BLaER1 treated with 17β-estradiol and CSF1 and Interleukin-3, amounts not matched to agents 10 nM and 100 nM (cell line): ENCODE measurements at regions not wholly inside any gene's neighbourhood (a gene's known extent, or its start where the extent isn't known, plus 50 kb on each side); places are given as distances from the start of the nearest gene placed in this dataset.
A peak's percentile ranks its signal among the peaks of the same experiment; 100 is the strongest.

Experiments used
- H3K27ac ChIP-seq, 11 experiments: shearing (Covaris generic); formaldehyde crosslinking; 2 replicates each; pipeline ENCODE4 v1.8.1; 2022
- H3K27me3 ChIP-seq, 11 experiments: shearing (Covaris generic); formaldehyde crosslinking; 2 replicates each; pipeline ENCODE4 v1.8.1; 2022
- H3K36me3 ChIP-seq, 11 experiments: shearing (Covaris generic); formaldehyde crosslinking; 2 replicates each; pipeline ENCODE4 v1.8.1; 2022
- H3K4me1 ChIP-seq, 10 experiments: shearing (Covaris generic); formaldehyde crosslinking; 2 replicates each; pipeline ENCODE4 v1.8.1; 2022
- H3K4me2 ChIP-seq, 11 experiments: shearing (Covaris generic); formaldehyde crosslinking; 2 replicates each; pipeline ENCODE4 v1.8.1; 2022
- H3K4me3 ChIP-seq, 10 experiments: shearing (Covaris generic); formaldehyde crosslinking; 2 replicates each; pipeline ENCODE4 v1.8.1; 2022
- H3K9ac ChIP-seq, 11 experiments: shearing (Covaris generic); formaldehyde crosslinking; 2 replicates each; pipeline ENCODE4 v1.8.1; 2022
- H3K9me3 ChIP-seq, 11 experiments: shearing (Covaris generic); formaldehyde crosslinking; replicated peaks in 1 of 11; 2 replicates each; pipeline ENCODE4 v1.8.1; 2022
- H4K20me1 ChIP-seq, 11 experiments: shearing (Covaris generic); formaldehyde crosslinking; 2 replicates each; pipeline ENCODE4 v1.8.1; 2022
- Cebpa-rat ChIP-seq, 11 experiments: shearing (Covaris generic); IDR thresholded peaks; 2 replicates each; pipeline ENCODE4 v1.8.1; 2022

DNA sequence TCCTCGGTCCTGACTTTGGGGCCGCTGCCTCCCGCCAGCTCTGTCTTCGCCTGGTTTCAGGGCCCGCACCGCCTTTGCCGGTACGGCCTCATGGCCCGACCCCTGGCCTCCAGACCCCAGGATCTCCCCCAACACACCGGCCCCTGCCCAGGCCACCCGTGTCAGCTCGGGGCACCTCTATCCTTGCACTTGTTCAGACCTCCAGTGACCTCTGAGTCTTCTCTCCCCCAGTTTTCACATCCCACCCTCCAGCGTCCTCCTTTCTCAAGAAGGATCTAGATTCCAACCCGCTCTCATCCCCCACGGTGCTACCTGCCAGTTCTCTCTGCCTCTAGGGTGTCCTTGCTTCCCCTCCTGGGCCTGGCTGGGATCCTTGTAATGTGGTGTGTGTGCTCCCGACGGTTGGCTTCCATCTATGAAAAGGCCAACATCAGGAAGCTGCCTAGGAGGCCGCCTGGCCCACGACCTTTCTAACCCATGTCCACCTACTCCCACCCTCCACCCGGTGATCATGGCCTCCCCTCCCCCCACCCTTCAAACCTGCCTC lies 61.1 kb downstream of the SPATA31C2 start:
- Histone ChIP-seq H3K4me1 (peaks cover 5 to 13% (median 9%) of the 10 kb centered on the region in 10 experiments; a peak in 17 of 20 replicates), H3K4me2 (peak overlapping the region; percentile 87 to 100 (median 92)), H3K27me3 (peaks cover 0 to 17% (median 0%) of the 10 kb centered on the region in 11 experiments; a peak in 7 of 22 replicates), H3K9ac (peak overlapping the region in 7 of 11 experiments; percentile 61 to 76 (median 71); a peak in 9 of 22 replicates), H4K20me1 (no peaks in the 10 kb centered on the region), H3K36me3 (no peaks in the 10 kb centered on the region), H3K9me3 (peaks cover 0 to 5% (median 0%) of the 10 kb centered on the region in 11 experiments; a peak in 1 of 22 replicates), H3K27ac (no peak overlapping the region), H3K4me3 (peak overlapping the region; percentile 56 to 74 (median 66); a peak in 16 of 20 replicates)
- no peak for TF ChIP-seq Cebpa-rat (IDR thresholded peaks at IDR 0.05)

DNA sequence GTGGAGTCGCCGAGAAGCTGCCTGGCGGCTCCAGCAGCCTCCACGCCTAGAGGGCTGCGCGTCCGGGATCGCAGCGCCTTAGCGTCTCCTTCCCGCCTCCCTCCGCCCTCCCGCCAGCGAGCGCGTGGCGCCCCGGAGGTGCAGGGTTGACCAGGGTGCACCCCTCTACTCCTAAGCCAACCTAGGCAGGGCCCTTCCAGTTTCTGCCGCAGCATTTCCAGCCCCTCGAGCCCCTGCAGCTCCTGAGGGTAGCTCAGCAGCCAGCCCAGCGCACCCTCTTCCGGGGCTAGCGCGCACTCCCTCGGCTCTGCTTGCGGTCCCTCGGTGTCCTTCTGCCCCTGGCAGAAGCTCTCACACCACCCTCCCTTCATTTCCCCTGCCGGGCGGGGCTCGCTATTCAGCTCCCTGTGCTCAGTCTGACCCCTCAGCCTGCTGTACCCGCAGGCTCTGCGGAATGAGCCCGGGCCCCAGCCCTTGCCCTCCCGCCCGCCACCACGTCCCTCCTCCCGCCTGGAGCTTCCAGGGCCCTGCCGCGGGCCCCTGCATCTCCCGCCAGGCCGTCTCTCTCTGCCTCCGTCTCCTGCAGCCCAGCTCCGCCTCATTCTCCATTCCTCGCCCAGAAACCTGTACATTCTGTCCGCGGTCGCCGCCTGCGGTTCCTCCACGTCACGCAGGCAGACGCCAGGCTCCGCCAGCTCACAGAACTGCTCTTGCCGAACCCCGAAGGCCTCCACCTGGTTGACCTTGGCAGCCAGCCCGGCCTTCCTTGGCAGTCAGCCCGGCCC lies 61.8 kb downstream of the SPATA31C2 start:
- peak overlapping the region in 7 of 11 experiments; percentile 12 to 50 (median 40); a peak in 11 of 22 replicates for H3K27ac ChIP-seq
- no peak for TF ChIP-seq Cebpa-rat (IDR thresholded peaks at IDR 0.05)
- peak overlapping the region; percentile 87 to 100 (median 92) for H3K4me2 ChIP-seq
- H3K27me3 ChIP-seq: peaks cover 0 to 17% (median 0%) of the 10 kb centered on the region in 11 experiments; a peak in 7 of 22 replicates
- H4K20me1 ChIP-seq: no peaks in the 10 kb centered on the region
- H3K9me3 ChIP-seq: peaks cover 0 to 5% (median 0%) of the 10 kb centered on the region in 11 experiments; a peak in 1 of 22 replicates
- peak overlapping the region in 10 of 11 experiments; percentile 52 to 76 (median 66); a peak in 18 of 22 replicates for H3K9ac ChIP-seq
- H3K4me1 ChIP-seq: peaks cover 5 to 13% (median 9%) of the 10 kb centered on the region in 10 experiments; a peak in 17 of 20 replicates
- peak overlapping the region; percentile 56 to 74 (median 66) for H3K4me3 ChIP-seq
- H3K36me3 ChIP-seq: no peaks in the 10 kb centered on the region

DNA sequence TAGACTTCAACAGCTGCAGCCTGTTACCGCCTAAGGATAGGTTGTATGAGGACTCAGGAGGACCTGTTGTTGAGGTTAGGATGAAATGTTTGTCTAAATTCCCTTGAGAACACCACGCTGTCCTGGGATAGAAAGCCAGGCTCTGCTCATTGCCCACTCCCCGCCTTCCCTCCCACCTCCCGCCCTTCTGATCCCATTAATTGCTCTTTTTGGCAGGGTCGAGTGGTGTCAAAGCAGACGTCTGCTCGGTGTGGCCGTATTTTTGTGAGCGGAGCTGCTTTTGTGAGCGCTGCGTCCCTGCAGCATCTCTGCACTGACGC lies 62.3 kb downstream of the SPATA31C2 start:
- H3K27ac ChIP-seq: no peak overlapping the region
- H3K4me2 ChIP-seq: peak overlapping the region; percentile 87 to 100 (median 92)
- TF ChIP-seq Cebpa-rat (IDR thresholded peaks at IDR 0.05): no peak
- peak overlapping the region; percentile 56 to 74 (median 66) for H3K4me3 ChIP-seq
- peaks cover 5 to 13% (median 9%) of the 10 kb centered on the region in 10 experiments; a peak in 17 of 20 replicates for H3K4me1 ChIP-seq
- H3K9me3 ChIP-seq: peaks cover 0 to 5% (median 0%) of the 10 kb centered on the region in 11 experiments; a peak in 1 of 22 replicates
- no peaks in the 10 kb centered on the region for H3K36me3 ChIP-seq
- peak overlapping the region in 10 of 11 experiments; percentile 52 to 76 (median 66); a peak in 17 of 22 replicates for H3K9ac ChIP-seq
- H3K27me3 ChIP-seq: peaks cover 0 to 17% (median 0%) of the 10 kb centered on the region in 11 experiments; a peak in 7 of 22 replicates
- H4K20me1 ChIP-seq: no peaks in the 10 kb centered on the region

DNA sequence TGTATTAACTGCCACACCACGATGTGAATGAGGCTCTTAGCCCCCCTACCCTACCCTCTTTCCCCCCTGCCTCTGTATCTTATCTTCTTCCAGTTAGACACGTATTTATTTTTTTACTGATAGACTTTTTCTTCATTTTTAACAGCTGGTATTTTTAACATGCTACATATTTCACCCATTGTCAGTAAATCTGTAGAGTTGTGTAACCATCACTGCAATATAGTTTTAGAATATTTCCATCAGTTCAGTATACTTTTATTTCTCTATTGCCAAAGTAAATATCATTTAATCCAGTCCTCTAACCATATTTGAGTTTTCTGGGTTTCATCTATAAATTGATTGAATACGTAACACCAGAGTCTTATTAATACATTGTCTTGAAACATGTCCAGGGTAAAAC lies 62.8 kb downstream of the SPATA31C2 start:
- TF ChIP-seq Cebpa-rat (IDR thresholded peaks at IDR 0.05): no peak
- Histone ChIP-seq H3K4me3 (peak overlapping the region in 9 of 10 experiments; percentile 56 to 74 (median 67); a peak in 13 of 20 replicates), H3K9me3 (peaks cover 0 to 5% (median 0%) of the 10 kb centered on the region in 11 experiments; a peak in 1 of 22 replicates), H3K27ac (no peak overlapping the region), H3K4me2 (peak overlapping the region; percentile 87 to 100 (median 92)), H3K4me1 (peaks cover 5 to 13% (median 9%) of the 10 kb centered on the region in 10 experiments; a peak in 17 of 20 replicates), H3K9ac (peak overlapping the region in 1 of 11 experiments; percentile 66; a peak in 3 of 22 replicates), H3K36me3 (no peaks in the 10 kb centered on the region), H3K27me3 (peaks cover 0 to 17% (median 0%) of the 10 kb centered on the region in 11 experiments; a peak in 7 of 22 replicates), H4K20me1 (no peaks in the 10 kb centered on the region)

DNA sequence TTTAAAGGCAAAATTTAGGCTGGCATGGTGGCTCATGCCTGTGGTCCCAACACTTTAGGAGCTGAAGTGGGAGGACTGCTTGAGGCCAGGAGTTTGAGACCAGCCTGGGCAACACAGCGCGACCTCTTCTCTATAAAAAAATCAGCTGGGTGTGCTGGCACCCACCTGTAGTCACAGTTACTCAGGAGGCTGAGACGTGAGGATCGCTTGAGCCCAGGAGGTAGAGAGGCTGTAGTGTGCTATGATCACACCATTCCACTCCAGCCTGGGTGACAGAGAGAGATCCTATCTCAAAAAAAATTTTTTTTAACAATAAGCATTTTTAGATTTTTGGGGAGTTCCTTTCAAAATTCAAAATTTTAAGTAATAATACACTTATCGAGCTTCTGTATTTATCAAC lies 63.3 kb downstream of the SPATA31C2 start:
- no peak overlapping the region for H3K27ac ChIP-seq
- peaks cover 0 to 17% (median 0%) of the 10 kb centered on the region in 11 experiments; a peak in 7 of 22 replicates for H3K27me3 ChIP-seq
- H3K4me2 ChIP-seq: peak overlapping the region in 1 of 11 experiments; percentile 88; a peak in 1 of 22 replicates
- no peaks in the 10 kb centered on the region for H4K20me1 ChIP-seq
- no peaks in the 10 kb centered on the region for H3K36me3 ChIP-seq
- no peak overlapping the region for H3K4me3 ChIP-seq
- no peak for TF ChIP-seq Cebpa-rat (IDR thresholded peaks at IDR 0.05)
- no peak overlapping the region for H3K9ac ChIP-seq
- H3K4me1 ChIP-seq: peaks cover 5 to 13% (median 9%) of the 10 kb centered on the region in 10 experiments; a peak in 17 of 20 replicates
- H3K9me3 ChIP-seq: peaks cover 0 to 5% (median 0%) of the 10 kb centered on the region in 11 experiments; a peak in 1 of 22 replicates

DNA sequence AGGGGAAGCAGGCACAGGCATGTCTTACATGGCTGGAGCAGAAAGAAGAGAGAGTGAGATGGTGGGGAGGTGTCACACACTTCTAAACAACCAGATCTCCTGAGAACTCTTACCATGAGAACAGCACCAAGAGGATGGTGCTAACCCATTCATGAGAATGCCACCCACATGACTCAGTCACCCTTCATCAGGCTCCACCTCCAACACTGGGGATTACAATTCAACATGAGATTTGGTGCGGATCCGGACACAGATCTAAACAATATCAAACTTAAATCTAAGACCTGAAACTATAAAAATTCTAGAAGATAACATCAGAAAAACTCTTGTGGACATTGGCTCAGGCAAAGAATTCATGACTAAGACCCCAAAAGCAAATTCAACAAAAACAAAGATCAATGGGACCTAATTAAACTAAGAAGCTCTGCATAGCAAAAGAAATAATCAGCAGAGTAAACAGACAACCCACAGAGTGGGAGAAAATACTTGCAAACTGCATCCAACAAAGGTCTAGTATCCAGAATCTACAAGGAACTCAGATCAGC lies 65.4 kb downstream of the SPATA31C2 start:
- Histone ChIP-seq H3K4me3 (no peak overlapping the region), H3K4me2 (no peak overlapping the region), H3K36me3 (no peaks in the 10 kb centered on the region), H3K4me1 (peaks cover 5 to 13% (median 9%) of the 10 kb centered on the region in 10 experiments; a peak in 17 of 20 replicates), H3K9me3 (peaks cover 0 to 5% (median 0%) of the 10 kb centered on the region in 11 experiments; a peak in 1 of 22 replicates), H3K27me3 (peaks cover 0 to 17% (median 0%) of the 10 kb centered on the region in 11 experiments; a peak in 7 of 22 replicates), H3K27ac (no peak overlapping the region), H4K20me1 (no peaks in the 10 kb centered on the region), H3K9ac (no peak overlapping the region)
- no peak for TF ChIP-seq Cebpa-rat (IDR thresholded peaks at IDR 0.05)

DNA sequence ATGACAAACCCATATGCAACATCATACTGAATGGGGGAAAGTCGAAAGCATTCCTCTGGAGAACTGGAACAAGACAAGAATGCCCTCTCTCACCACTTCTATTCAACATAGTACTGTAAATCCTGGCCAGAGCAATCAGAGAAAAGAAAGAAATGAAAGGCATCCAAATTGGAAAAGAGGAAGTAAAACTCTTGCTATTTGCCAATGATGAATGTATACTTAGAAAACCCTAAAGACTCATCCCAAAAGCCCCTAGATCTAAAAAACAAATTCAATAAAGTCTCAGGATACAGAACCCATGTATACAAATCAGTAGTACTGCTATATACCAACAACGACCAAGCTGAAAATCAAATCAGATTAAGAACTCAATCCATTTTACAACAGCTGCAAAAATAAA lies 66.9 kb downstream of the SPATA31C2 start:
- Histone ChIP-seq H3K4me1 (peaks cover 4 to 9% (median 8%) of the 10 kb centered on the region in 10 experiments; a peak in 17 of 20 replicates), H4K20me1 (no peaks in the 10 kb centered on the region), H3K4me3 (no peak overlapping the region), H3K9me3 (peaks cover 0 to 5% (median 0%) of the 10 kb centered on the region in 11 experiments; a peak in 1 of 22 replicates), H3K4me2 (no peak overlapping the region), H3K9ac (no peak overlapping the region), H3K27me3 (peaks cover 0 to 10% (median 0%) of the 10 kb centered on the region in 11 experiments; a peak in 4 of 22 replicates), H3K27ac (no peak overlapping the region), H3K36me3 (no peaks in the 10 kb centered on the region)
- TF ChIP-seq Cebpa-rat (IDR thresholded peaks at IDR 0.05): no peak

DNA sequence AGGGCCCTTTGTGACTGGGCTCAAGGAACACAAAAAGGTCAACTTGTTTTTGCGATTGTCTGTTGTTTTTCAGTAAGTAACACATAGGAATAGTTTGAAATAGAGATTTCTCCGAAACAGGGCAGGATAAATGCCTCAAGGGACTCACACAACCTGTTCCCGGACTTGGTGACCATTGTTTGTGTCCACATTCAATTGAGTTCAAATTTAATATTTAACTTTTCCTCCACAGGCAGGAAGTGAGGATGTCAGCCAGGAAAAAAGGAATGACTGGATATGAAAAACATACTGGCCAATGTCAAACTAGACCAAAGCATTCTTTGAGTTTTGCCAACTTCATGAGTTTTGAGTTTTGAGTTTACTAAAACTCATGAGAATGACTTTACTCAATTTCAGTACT lies 72.7 kb downstream of the SPATA31C2 start:
- Histone ChIP-seq H3K4me3 (no peak overlapping the region), H3K27ac (no peak overlapping the region), H4K20me1 (no peaks in the 10 kb centered on the region), H3K27me3 (no peaks in the 10 kb centered on the region), H3K9ac (no peak overlapping the region), H3K9me3 (0 out of 22 replicates have a peak, but pooled peaks cover 0 to 3% (median 0%) of the 10 kb centered on the region in 11 experiments), H3K36me3 (no peaks in the 10 kb centered on the region), H3K4me2 (no peak overlapping the region), H3K4me1 (no peaks in the 10 kb centered on the region)
- no peak for TF ChIP-seq Cebpa-rat (IDR thresholded peaks at IDR 0.05)
